ENCODE measurements at regions not wholly inside any gene's neighbourhood (a gene's known extent, or its start where the extent isn't known, plus 50 kb on each side); places are given as distances from the start of the nearest gene placed in this dataset.

GRCh38 chr10:57825015-57825414 lies 442.7 kb downstream of the IPMK start:
- Histone ChIP-seq H3K4me1 (ENCODE audit: insufficient read depth, low read length) (no peaks in the 10 kb centered on the region), H3K4me3 (replicated peaks in 1 of 3; ENCODE audit: insufficient read depth in 1 of 3, low read depth in 2 of 3, low read length in 3 of 3) (no peak overlapping the region), H3K9ac (ENCODE audit: insufficient read depth, low read depth, low read length) (no peak overlapping the region), H2AFZ (ENCODE audit: low read length) (no peak overlapping the region), H3K4me2 (ENCODE audit: low read depth, low read length) (no peak overlapping the region), H3K27ac (ENCODE audit: extremely low read length, insufficient read depth, low read length) (no peak overlapping the region), H3K36me3 (replicated peaks in 1 of 2; ENCODE audit: control insufficient read depth in 1 of 2, insufficient read depth in 2 of 2, low read length in 2 of 2) (no peaks in the 10 kb centered on the region), H3K79me2 (ENCODE audit: insufficient read depth, low read length) (no peaks in the 10 kb centered on the region), H4K20me1 (ENCODE audit: insufficient read depth, low read length) (no peaks in the 10 kb centered on the region), H3K27me3 (ENCODE audit: control insufficient read depth in 1 of 2, insufficient read depth in 2 of 2, low read length in 2 of 2) (no peaks in the 10 kb centered on the region; a peak in 1 of 5 replicates), H3K9me3 (ENCODE audit: low read length) (no peaks in the 10 kb centered on the region)
- FAIRE-seq, result no peak
- DNase-seq (ENCODE audit: low spot score), result no peak
- TF ChIP-seq, protein P1, sequence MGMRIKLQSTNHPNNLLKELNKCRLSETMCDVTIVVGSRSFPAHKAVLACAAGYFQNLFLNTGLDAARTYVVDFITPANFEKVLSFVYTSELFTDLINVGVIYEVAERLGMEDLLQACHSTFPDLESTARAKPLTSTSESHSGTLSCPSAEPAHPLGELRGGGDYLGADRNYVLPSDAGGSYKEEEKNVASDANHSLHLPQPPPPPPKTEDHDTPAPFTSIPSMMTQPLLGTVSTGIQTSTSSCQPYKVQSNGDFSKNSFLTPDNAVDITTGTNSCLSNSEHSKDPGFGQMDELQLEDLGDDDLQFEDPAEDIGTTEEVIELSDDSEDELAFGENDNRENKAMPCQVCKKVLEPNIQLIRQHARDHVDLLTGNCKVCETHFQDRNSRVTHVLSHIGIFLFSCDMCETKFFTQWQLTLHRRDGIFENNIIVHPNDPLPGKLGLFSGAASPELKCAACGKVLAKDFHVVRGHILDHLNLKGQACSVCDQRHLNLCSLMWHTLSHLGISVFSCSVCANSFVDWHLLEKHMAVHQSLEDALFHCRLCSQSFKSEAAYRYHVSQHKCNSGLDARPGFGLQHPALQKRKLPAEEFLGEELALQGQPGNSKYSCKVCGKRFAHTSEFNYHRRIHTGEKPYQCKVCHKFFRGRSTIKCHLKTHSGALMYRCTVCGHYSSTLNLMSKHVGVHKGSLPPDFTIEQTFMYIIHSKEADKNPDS (CRISPR knock-in tag; IDR thresholded peaks at IDR 0.05), result no peak
- no peak for TF ChIP-seq MTF2 (CRISPR knock-in tag; IDR thresholded peaks at IDR 0.05; ENCODE audit: borderline replicate concordance)
- TF ChIP-seq TFDP2 (CRISPR knock-in tag; IDR thresholded peaks at IDR 0.05), result no peak
- TF ChIP-seq, protein P2, sequence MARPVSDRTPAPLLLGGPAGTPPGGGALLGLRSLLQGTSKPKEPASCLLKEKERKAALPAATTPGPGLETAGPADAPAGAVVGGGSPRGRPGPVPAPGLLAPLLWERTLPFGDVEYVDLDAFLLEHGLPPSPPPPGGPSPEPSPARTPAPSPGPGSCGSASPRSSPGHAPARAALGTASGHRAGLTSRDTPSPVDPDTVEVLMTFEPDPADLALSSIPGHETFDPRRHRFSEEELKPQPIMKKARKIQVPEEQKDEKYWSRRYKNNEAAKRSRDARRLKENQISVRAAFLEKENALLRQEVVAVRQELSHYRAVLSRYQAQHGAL (CRISPR knock-in tag; IDR thresholded peaks at IDR 0.05; ENCODE audit: not compliant biosample characterization), result no peak
- TF ChIP-seq RFX1 (IDR thresholded peaks at IDR 0.05), result no peak
- no peak for TF ChIP-seq MYC (CRISPR knock-in tag; IDR thresholded peaks at IDR 0.05; ENCODE audit: borderline replicate concordance)
- TF ChIP-seq ZNF766 (CRISPR knock-in tag; IDR thresholded peaks at IDR 0.05; ENCODE audit: borderline replicate concordance), result no peak
- TF ChIP-seq MLLT10 (CRISPR knock-in tag; IDR thresholded peaks at IDR 0.05), result no peak
- no peak for TF ChIP-seq ZNF484 (CRISPR knock-in tag; IDR thresholded peaks at IDR 0.05; ENCODE audit: borderline replicate concordance, low read depth)
- TF ChIP-seq, protein P3, sequence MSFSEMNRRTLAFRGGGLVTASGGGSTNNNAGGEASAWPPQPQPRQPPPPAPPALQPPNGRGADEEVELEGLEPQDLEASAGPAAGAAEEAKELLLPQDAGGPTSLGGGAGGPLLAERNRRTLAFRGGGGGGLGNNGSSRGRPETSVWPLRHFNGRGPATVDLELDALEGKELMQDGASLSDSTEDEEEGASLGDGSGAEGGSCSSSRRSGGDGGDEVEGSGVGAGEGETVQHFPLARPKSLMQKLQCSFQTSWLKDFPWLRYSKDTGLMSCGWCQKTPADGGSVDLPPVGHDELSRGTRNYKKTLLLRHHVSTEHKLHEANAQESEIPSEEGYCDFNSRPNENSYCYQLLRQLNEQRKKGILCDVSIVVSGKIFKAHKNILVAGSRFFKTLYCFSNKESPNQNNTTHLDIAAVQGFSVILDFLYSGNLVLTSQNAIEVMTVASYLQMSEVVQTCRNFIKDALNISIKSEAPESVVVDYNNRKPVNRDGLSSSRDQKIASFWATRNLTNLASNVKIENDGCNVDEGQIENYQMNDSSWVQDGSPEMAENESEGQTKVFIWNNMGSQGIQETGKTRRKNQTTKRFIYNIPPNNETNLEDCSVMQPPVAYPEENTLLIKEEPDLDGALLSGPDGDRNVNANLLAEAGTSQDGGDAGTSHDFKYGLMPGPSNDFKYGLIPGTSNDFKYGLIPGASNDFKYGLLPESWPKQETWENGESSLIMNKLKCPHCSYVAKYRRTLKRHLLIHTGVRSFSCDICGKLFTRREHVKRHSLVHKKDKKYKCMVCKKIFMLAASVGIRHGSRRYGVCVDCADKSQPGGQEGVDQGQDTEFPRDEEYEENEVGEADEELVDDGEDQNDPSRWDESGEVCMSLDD (CRISPR knock-in tag; IDR thresholded peaks at IDR 0.05; ENCODE audit: borderline replicate concordance), result no peak
- no peak for TF ChIP-seq CEBPG (CRISPR knock-in tag; IDR thresholded peaks at IDR 0.05)
- TF ChIP-seq ZNF331 (CRISPR knock-in tag; IDR thresholded peaks at IDR 0.05), result no peak
- intact Hi-C loops (cut with micrococcal nuclease; ENCODE audit: unreplicated experiment), result no loop called here
- ATAC-seq, result no peak
- ChIA-PET CTCF (ENCODE audit: low intra/inter-chr PET ratio, low total read pairs) (no interaction called here), POLR2A (no interaction called here)
- BruUV-seq (replicated peaks), result no TSS peak
- in situ Hi-C loops (cut with HindIII; ENCODE audit: extremely low pct_ligation_motif_present, low pct_unique_long_range_greater_than_20kb), result no loop called here

Data from HepG2 (cell line).